HepG2 (cell line): ENCODE measurements at regions not wholly inside any gene's neighbourhood (a gene's known extent, or its start where the extent isn't known, plus 50 kb on each side); places are given as distances from the start of the nearest gene placed in this dataset.

ENCODE experiments used
- ATAC-seq: fragments of 200-7000 bp; cut with Tn5 transposase; 3 replicates; pipeline ENCODE4 v1.9.1; 2020; ENCODE audit warnings: mild to moderate bottlenecking, moderate library complexity
- BruUV-seq: library from RNA; stranded (reverse); fragments of 400-500 nt; replicated peaks from 2 replicates; lab custom pipeline; 2021; lab: Mats Ljungman, UMichigan
- CTCF ChIA-PET: fragments of 300-600 bp; formaldehyde crosslinking; extraction: SDS; loops from one replicate; lab custom pipeline; 2021; ENCODE audit warnings: low total read pairs, inconsistent platforms, low intra/inter-chr PET ratio; lab: Yijun Ruan, JAX
- POLR2A ChIA-PET: fragments of 350-600 bp; sonication (Branson Sonifier 250); formaldehyde crosslinking; loops from one replicate; lab custom pipeline; 2020; ENCODE audit warnings: antibody characterized with exemption, inconsistent platforms; lab: Yijun Ruan, JAX
- DNase-seq: peaks from one replicate; pipeline ENCODE4 v3.0.0-alpha.2; 2015; ENCODE audit warnings: low spot score
- FAIRE-seq: peaks from 3 replicates; lab custom pipeline; 2011; peaks lifted over from hg19 to GRCh38; lab: Jason Lieb, UNC
- H2AFZ ChIP-seq: one replicate; pipeline ENCODE4 v1.6.1; 2011; ENCODE audit warnings: low read length, inconsistent platforms
- H3K27ac ChIP-seq: fragments of 300-600 bp; 3 replicates; pipeline ENCODE4 v1.8.0; 2011; ENCODE audit warnings: mixed run types, mild to moderate bottlenecking, mixed read lengths, low read length, inconsistent platforms; ENCODE audit not compliant: insufficient read depth; ENCODE audit errors: extremely low read length
- H3K27me3 ChIP-seq, 2 experiments: fragments of 200-600 bp in 1 of 2; 2 replicates in 1 of 2; 3 replicates in 1 of 2; pipeline versions ENCODE4 v1.6.0 to v1.8.0; 2011; ENCODE audit warnings: low read length in 2 of 2, mild to moderate bottlenecking in 2 of 2, moderate library complexity in 2 of 2, inconsistent platforms in 1 of 2; ENCODE audit not compliant: insufficient read depth in 2 of 2, control insufficient read depth in 1 of 2
- H3K36me3 ChIP-seq, 2 experiments: fragments of 200-600 bp in 1 of 2; replicated peaks in 1 of 2; 2 replicates in 1 of 2; 3 replicates in 1 of 2; pipeline versions ENCODE4 v1.5.1 to v1.8.0; 2011; ENCODE audit warnings: low read length in 2 of 2, inconsistent platforms in 1 of 2; ENCODE audit not compliant: insufficient read depth in 2 of 2, control insufficient read depth in 1 of 2
- H3K4me1 ChIP-seq: 2 replicates; pipeline ENCODE4 v1.5.1; 2012; ENCODE audit warnings: low read length, inconsistent platforms; ENCODE audit not compliant: insufficient read depth
- H3K4me2 ChIP-seq: 2 replicates; pipeline ENCODE4 v1.6.0; 2011; ENCODE audit warnings: low read depth, low read length, inconsistent platforms
- H3K4me3 ChIP-seq, 3 experiments: fragments of 200-600 bp in 1 of 3; sonication (generic), shearing (Covaris generic) in 1 of 3; replicated peaks in 1 of 3; 2 replicates each; pipeline ENCODE4 v1.5.1; 2011 to 2016; ENCODE audit warnings: low read length in 3 of 3, inconsistent platforms in 2 of 3, low read depth in 2 of 3, mild to moderate bottlenecking in 2 of 3, control low read depth in 1 of 3, mixed read lengths in 1 of 3; ENCODE audit not compliant: insufficient read depth in 1 of 3
- H3K79me2 ChIP-seq: one replicate; pipeline ENCODE4 v1.6.1; 2011; ENCODE audit warnings: low read length, inconsistent platforms; ENCODE audit not compliant: insufficient read depth
- H3K9ac ChIP-seq: 2 replicates; pipeline ENCODE4 v1.6.0; 2011; ENCODE audit warnings: mild to moderate bottlenecking, low read depth, low read length, inconsistent platforms; ENCODE audit not compliant: insufficient read depth
- H3K9me3 ChIP-seq: 2 replicates; pipeline ENCODE4 v1.5.1; 2012; ENCODE audit warnings: mild to moderate bottlenecking, low read length
- H4K20me1 ChIP-seq: 2 replicates; pipeline ENCODE4 v1.6.0; 2011; ENCODE audit warnings: inconsistent platforms, mild to moderate bottlenecking, low read length, moderate library complexity; ENCODE audit not compliant: insufficient read depth
- AHDC1 ChIP-seq: sonication (generic); formaldehyde crosslinking; IDR thresholded peaks from 2 replicates; pipeline ENCODE4 v1.5.1; 2020; ENCODE audit warnings: mild to moderate bottlenecking, missing genetic modification reagents, borderline replicate concordance
- BCL6 ChIP-seq: IDR thresholded peaks from 2 replicates; pipeline ENCODE4 v1.6.1; 2016; ENCODE audit warnings: missing genetic modification reagents, missing compliant biosample characterization
- CENPBD1 ChIP-seq: sonication (generic); formaldehyde crosslinking; IDR thresholded peaks from 2 replicates; pipeline ENCODE4 v1.8.0; 2022; ENCODE audit warnings: missing genetic modification reagents, low read depth, mild to moderate bottlenecking, borderline replicate concordance
- CHD4 ChIP-seq: fragments of 200-600 bp; sonication (generic); IDR thresholded peaks from 2 replicates; pipeline ENCODE4 v1.7.0; 2017; ENCODE audit warnings: mild to moderate bottlenecking, low read length, borderline replicate concordance
- GMEB2 ChIP-seq: IDR thresholded peaks from 2 replicates; pipeline ENCODE4 v1.6.1; 2016; ENCODE audit warnings: missing biosample characterization, missing genetic modification reagents, low read depth
- JUND ChIP-seq: sonication (generic); formaldehyde crosslinking; IDR thresholded peaks from 2 replicates; pipeline ENCODE4 v1.8.0; 2022; ENCODE audit warnings: mild to moderate bottlenecking, missing genetic modification reagents
- MTF2 ChIP-seq: sonication (generic); formaldehyde crosslinking; IDR thresholded peaks from 2 replicates; pipeline ENCODE4 v1.5.0; 2020; ENCODE audit warnings: missing genetic modification reagents, borderline replicate concordance
- NR3C1 ChIP-seq: sonication (generic); formaldehyde crosslinking; IDR thresholded peaks from 2 replicates; pipeline ENCODE4 v1.4.0; 2020; ENCODE audit warnings: missing genetic modification reagents
- PBX3 ChIP-seq: sonication (generic); formaldehyde crosslinking; IDR thresholded peaks from 2 replicates; pipeline ENCODE4 v1.8.1; 2023; ENCODE audit warnings: missing genetic modification reagents, inconsistent platforms, borderline replicate concordance
- PREB ChIP-seq: sonication (generic); formaldehyde crosslinking; IDR thresholded peaks from 2 replicates; pipeline ENCODE4 v1.4.0; 2020; ENCODE audit warnings: missing genetic modification reagents
- SALL2 ChIP-seq: sonication (generic); formaldehyde crosslinking; IDR thresholded peaks from 2 replicates; pipeline ENCODE4 v1.8.1; 2023; ENCODE audit warnings: mild to moderate bottlenecking, missing genetic modification reagents, inconsistent platforms
- ZNF83 ChIP-seq: sonication (generic); formaldehyde crosslinking; IDR thresholded peaks from 2 replicates; pipeline ENCODE4 v1.4.0; 2020; ENCODE audit warnings: missing genetic modification reagents, mild to moderate bottlenecking, borderline replicate concordance
- ZNF878 ChIP-seq: sonication (generic); formaldehyde crosslinking; IDR thresholded peaks from 2 replicates; pipeline ENCODE4 v1.8.1; 2023; ENCODE audit warnings: mild to moderate bottlenecking, missing genetic modification reagents, moderate library complexity
- ZSCAN31 ChIP-seq: sonication (generic); formaldehyde crosslinking; IDR thresholded peaks from 2 replicates; pipeline ENCODE4 v1.5.0; 2020; ENCODE audit warnings: low read depth, mild to moderate bottlenecking, missing genetic modification reagents
- WGBS: methylation state at CpG from one replicate; pipeline ENCODE4 v1.1.6; 2017; ENCODE audit warnings: low lambda C conversion rate; 5-methylcytosine and 5-hydroxymethylcytosine counted together
- in situ Hi-C: cut with HindIII; loops from 2 replicates; pipeline ENCODE4 v1.10.0; 2017; ENCODE audit warnings: low pct_unique_long_range_greater_than_20kb; ENCODE audit not compliant: extremely low pct_ligation_motif_present
- intact Hi-C: fragments of 100-400 bp; cut with micrococcal nuclease; formaldehyde crosslinking; loops from one replicate; pipeline ENCODE4 v1.10.0; 2022; ENCODE audit not compliant: unreplicated experiment

- no peak for FAIRE-seq
- Histone ChIP-seq H3K79me2 (no peaks in the 10 kb centered on the region), H3K9ac (no peak overlapping the region), H3K4me1 (no peaks in the 10 kb centered on the region), H3K4me2 (no peak overlapping the region), H3K36me3 (no peaks in the 10 kb centered on the region), H3K27ac (no peak overlapping the region), H4K20me1 (no peaks in the 10 kb centered on the region), H3K27me3 (peaks cover 0 to 2% of the 10 kb centered on the region in 2 experiments; a peak in 3 of 5 replicates), H3K9me3 (no peaks in the 10 kb centered on the region)
- ChIA-PET CTCF (no interaction called here), POLR2A (no interaction called here)
- in situ Hi-C loops, result no loop called here
- no peak for DNase-seq
- BruUV-seq, result no TSS peak
- TF ChIP-seq ZNF878 (no peak), JUND (CRISPR knock-in tag) (no peak), CHD4 (no peak), ZSCAN31 (CRISPR knock-in tag) (no peak), PBX3 (CRISPR knock-in tag) (no peak), ZNF83 (CRISPR knock-in tag) (no peak), AHDC1 (no peak), PREB (CRISPR knock-in tag) (no peak), SALL2 (CRISPR knock-in tag) (no peak), CENPBD1 (no peak), GMEB2 (no peak), MTF2 (CRISPR knock-in tag) (no peak), BCL6 (CRISPR knock-in tag) (no peak), NR3C1 (CRISPR knock-in tag) (no peak)
- TF ChIP-seq, all 625 proteins: peak for 0
- intact Hi-C loops, result no loop called here
- ATAC-seq, result no peak
- Histone ChIP-seq H2AFZ (no peak overlapping the region), H3K4me3 (no peak overlapping the region)
- WGBS, result 10% methylated on average over 3 of the region's 3 CpGs
These were observed 323.4 kb downstream of the NR2F1-AS1 start for GRCh38 chr5:93257616-93258015.
